Stimulated activated naive CD8-positive, alpha-beta T cell treated with anti-CD3 and anti-CD28 coated beads, Interleukin-15, amount 100 ng/mL, for 72 hours (primary cell): ENCODE measurements at regions not wholly inside any gene's neighbourhood (a gene's known extent, or its start where the extent isn't known, plus 50 kb on each side); places are given as distances from the start of the nearest gene placed in this dataset.
A peak's percentile ranks its signal among the peaks of the same experiment; 100 is the strongest.
"Not testable (repeated sequence)": the region's sequence is repeated elsewhere in the genome, so short reads cannot be mapped to it uniquely, and the experiment has no call there.

ENCODE experiments used
- ATAC-seq: fragments of 150-1000 bp; cut with Tn5 transposase; 2 replicates; pipeline ENCODE4 v1.10.0; 2021; ENCODE audit warnings: mild to moderate bottlenecking, moderate library complexity
- DNase-seq, 2 donors: peaks; one replicate each; pipeline ENCODE4 v3.0.0; 2021 to 2022
- H3K27ac Mint-ChIP-seq, 2 donors: one replicate each; pipeline ENCODE4 v1.8.0; 2022; ENCODE audit warnings: mild to moderate bottlenecking in 2 of 2, mixed read lengths in 2 of 2, moderate library complexity in 2 of 2
- H3K27me3 Mint-ChIP-seq: one replicate; pipeline ENCODE4 v1.8.0; 2022; ENCODE audit warnings: mixed read lengths
- H3K4me1 Mint-ChIP-seq: one replicate; pipeline ENCODE4 v1.8.0; 2022; ENCODE audit warnings: mild to moderate bottlenecking, mixed read lengths
- H3K4me3 Mint-ChIP-seq, 2 donors: one replicate each; pipeline ENCODE4 v1.8.0; 2022; ENCODE audit warnings: mild to moderate bottlenecking in 2 of 2, mixed read lengths in 2 of 2, moderate library complexity in 1 of 2
- H3K9me3 Mint-ChIP-seq, 2 donors: one replicate each; pipeline ENCODE4 v1.8.0; 2022; ENCODE audit warnings: mixed read lengths in 2 of 2

DNA sequence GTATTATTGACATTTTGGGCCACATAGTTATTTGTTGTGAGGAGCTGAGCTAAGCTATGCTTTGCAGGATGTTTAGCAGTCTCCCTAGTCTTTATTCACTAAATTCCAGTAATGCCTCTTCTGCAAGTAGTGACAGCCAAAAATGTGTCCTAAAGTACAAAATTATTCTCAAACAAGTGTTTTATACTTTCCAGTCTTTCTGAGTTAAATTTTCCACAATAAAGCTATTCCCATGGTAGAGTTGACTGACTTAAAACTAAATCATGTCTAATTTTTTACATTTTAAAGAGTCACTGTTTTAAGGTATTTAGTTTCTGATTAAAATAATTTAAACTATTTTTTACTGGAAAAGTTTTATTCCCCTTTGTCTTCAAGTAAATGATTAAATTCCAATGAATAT is 717.8 kb upstream of the HS3ST5 start:
- Mint-ChIP-seq H3K27ac (no peak overlapping the region), H3K4me1 (no peaks in the 10 kb centered on the region), H3K27me3 (no peaks in the 10 kb centered on the region), H3K9me3 (peaks cover 7 to 14% of the 10 kb centered on the region in 2 donors), H3K4me3 (no peak overlapping the region)
- DNase-seq (no peak), ATAC-seq (no peak)

DNA sequence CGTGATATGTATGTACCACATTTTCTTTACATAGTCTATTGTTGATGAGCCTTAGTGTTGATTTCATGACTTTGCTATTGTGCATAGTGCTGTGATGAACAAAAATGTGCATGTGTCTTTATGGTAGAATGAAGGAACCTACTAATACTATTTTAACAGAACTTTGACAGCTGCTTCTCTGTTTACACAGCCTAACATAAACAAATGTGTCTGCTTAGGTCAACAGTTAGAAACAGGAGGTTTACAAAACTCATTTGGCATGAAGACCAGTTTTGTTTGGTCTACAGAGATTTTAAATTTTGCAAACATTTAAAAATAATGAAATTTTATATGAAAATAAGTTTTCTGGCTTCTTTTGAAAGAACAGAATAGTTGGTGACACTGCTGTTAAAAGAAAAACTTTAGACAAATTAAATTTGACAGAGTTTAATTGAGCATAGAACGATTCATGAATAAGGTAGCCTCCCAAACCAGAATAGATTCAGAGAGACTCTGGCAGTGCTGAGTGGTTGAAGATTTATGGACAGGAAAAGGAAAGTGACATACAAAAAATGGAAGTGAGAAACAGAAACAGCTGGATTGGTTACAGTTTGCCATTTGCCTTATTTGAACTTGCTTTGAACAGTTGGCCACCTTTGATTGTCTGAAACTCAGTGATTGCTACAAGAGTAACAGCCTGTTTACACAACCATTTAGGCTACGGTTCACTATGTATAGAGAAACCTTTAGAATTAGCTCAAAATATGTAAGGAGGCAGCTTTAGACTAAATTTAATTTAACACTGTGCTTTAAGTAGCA is 715.8 kb upstream of the HS3ST5 start:
- no peak for ATAC-seq
- DNase-seq, result no peak
- peaks cover 14% of the 10 kb centered on the region in 2 donors for H3K9me3 Mint-ChIP-seq
- no peaks in the 10 kb centered on the region for H3K4me1 Mint-ChIP-seq
- no peaks in the 10 kb centered on the region for H3K27me3 Mint-ChIP-seq
- no peak overlapping the region for H3K4me3 Mint-ChIP-seq
- H3K27ac Mint-ChIP-seq, result no peak overlapping the region

DNA sequence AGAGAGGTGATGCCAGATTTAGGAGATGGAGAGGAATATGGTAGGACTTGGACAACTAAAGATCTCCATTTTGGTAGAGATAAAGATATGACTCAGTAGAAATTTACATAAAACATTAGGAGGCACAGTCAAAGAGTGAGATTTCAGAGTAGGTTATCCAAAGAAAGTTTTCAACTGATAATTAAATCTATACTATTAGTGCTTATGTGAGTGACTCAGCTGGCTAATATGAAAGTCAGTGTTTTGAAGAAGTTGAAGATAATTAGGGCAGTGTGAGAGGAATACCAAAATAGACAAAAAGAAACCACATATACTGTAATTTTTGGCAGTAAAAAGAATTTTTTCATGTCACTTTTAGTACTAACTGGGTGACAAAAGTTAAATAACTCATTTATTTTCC is 712.8 kb upstream of the HS3ST5 start:
- ATAC-seq, result no peak
- H3K27ac Mint-ChIP-seq, result no peak overlapping the region
- DNase-seq, result no peak
- H3K27me3 Mint-ChIP-seq, result no peaks in the 10 kb centered on the region
- H3K4me3 Mint-ChIP-seq, result no peak overlapping the region
- no peaks in the 10 kb centered on the region for H3K4me1 Mint-ChIP-seq
- H3K9me3 Mint-ChIP-seq, result peaks cover 12 to 14% of the 10 kb centered on the region in 2 donors

DNA sequence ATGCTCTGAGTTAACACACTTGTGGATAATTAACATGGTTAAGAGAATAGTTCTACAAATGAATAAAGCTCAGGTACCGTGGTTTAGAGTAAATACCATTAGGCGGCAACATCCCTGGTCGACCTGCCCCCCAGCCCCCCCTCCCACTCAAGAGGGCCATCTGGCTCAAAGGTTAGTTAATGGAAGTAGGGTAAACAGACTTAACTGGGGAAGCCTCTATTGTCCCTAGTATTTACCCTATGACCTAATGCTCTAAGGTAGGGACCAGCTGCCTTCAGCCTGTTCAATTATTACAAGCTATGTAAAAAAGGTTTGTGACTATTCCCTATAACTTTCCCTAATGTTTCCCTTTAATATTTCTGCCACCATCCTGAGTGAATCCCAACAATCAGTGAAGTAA is 711.4 kb upstream of the HS3ST5 start:
- H3K4me1 Mint-ChIP-seq, H3K4me3 Mint-ChIP-seq, H3K27ac Mint-ChIP-seq, ATAC-seq, H3K27me3 Mint-ChIP-seq, DNase-seq: not testable (repeated sequence)
- H3K9me3 Mint-ChIP-seq, result peaks cover 11 to 12% of the 10 kb centered on the region in 2 donors

DNA sequence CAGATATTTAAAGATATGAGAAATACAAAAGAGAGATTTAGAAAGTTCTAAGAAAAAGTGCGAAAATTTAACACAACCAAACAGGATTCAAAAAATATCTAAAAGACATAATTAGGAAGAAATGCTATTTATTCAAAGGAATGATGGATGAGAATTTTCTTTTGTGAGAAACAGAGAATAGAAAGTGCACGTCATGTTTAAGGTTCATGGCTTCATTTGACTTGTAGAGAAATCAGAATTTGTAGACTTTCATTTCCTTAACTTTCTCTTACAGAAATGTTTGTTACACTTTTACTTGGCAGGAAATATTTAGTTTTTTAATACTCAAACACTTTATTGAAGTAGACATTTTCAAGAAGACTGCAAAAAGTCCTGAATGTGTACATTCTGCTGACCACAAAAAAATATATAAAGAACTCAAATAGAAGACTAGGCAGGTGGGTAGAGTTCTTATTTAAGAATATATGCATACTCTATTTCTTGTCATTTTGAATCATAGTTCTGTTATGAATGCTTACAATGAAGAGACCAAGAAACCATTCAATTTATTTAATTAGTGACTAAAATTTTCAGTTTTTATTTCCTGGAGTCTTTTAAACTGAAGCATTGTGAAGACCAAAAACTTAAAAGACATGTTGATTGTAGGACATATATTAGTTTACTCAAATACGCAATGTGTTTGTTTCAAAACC is 710.5 kb upstream of the HS3ST5 start:
- Mint-ChIP-seq H3K9me3 (peaks cover 7 to 10% of the 10 kb centered on the region in 2 donors), H3K4me3 (no peak overlapping the region), H3K4me1 (no peaks in the 10 kb centered on the region), H3K27me3 (no peaks in the 10 kb centered on the region), H3K27ac (no peak overlapping the region)
- no peak for DNase-seq
- no peak for ATAC-seq

DNA sequence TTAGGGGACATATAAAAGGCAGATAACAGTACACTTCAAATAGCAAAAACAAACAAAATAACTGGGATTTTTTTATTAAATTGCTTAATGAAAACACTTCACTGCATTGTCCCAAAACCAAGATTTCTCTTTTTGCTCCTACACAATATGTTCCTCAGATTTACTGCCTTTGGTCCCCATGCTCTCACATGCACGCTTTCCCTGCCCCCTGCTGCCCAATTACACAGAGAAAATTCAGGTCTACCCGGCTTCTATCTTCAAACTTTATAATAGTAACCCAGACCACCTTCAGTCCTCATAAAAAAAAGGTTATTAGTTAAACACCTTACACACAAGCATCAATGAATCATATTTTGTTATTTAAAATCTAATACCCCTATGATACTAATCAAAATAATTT is 673.8 kb upstream of the HS3ST5 start:
- Mint-ChIP-seq H3K27ac (no peak overlapping the region), H3K9me3 (peaks cover 0 to 10% of the 10 kb centered on the region in 2 donors), H3K4me1 (no peaks in the 10 kb centered on the region), H3K4me3 (no peak overlapping the region), H3K27me3 (no peaks in the 10 kb centered on the region)
- ATAC-seq, result no peak
- DNase-seq, result no peak

DNA sequence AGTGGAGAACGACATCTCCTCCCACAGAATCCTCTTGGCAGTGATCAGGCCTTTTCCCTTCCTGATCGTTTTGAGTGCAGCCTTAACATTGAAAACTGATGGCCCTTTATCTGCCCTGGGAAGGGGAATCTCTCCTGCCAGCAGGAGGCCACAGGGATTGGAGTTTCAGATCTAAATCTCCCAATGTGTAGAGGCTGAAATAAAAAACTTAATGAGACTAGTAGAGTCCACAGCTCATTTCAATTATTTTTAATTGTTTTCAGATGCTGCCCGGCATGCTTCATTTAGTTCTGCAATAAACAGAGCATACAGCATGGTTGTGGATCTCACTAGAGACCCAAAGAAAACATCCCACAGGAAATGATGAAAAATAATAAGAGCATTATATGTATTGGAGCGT is 662.2 kb upstream of the HS3ST5 start:
- ATAC-seq (no peak), DNase-seq (no peak)
- Mint-ChIP-seq H3K4me3 (no peak overlapping the region), H3K27me3 (no peaks in the 10 kb centered on the region), H3K27ac (no peak overlapping the region), H3K4me1 (peaks cover 11% of the 10 kb centered on the region), H3K9me3 (peaks cover 6 to 13% of the 10 kb centered on the region in 2 donors)

DNA sequence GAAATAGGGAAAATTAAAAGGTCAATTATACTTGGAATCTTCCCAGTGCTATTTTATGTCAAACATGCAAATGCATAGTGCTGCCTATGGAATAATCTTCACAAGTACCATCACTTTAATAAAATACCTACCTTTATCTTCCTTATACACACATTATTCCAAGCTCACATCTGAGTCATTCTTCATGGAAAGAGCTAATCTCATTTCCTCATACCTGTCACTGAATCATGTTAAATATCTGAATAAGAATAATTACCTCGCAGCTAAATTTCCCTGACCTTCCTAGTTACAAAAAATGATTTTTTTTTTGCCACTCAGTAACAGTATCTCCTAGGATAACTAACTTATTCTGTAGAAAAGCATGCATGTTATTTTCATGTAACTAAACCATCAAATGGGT is 661.4 kb upstream of the HS3ST5 start:
- Mint-ChIP-seq H3K4me3 (no peak overlapping the region), H3K27me3 (no peaks in the 10 kb centered on the region), H3K4me1 (peaks cover 11% of the 10 kb centered on the region), H3K27ac (no peak overlapping the region), H3K9me3 (peaks cover 6 to 13% of the 10 kb centered on the region in 2 donors)
- ATAC-seq (no peak), DNase-seq (no peak)

DNA sequence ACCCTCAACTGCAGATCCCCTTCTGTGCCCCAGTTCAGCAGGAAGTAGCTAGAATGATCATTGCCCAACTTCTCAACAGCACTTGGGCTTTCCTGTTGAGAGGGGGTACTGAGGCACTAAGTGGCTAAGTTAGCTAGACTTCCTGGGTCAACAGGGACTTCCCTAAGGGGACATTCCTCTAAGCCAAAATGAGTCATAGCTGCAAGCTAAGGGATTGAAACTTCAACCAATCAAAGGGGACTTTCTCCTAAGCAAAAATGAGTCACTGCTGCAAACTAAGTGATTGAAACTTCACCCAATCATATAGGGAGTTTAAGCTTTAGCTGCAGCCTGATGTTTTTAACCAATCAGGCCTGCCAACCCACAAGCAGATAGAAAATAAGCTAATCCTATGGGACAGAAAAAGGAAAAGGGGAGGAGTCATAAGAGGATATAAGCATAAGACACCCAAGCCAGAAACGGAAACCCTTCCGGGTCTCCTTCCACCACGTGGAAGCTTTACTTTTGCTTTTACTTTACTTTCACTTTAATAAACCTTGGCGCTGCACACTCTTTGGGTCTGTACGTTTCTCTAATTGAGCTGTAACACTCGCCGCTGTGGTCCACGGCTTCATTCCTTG is 659.0 kb upstream of the HS3ST5 start:
- Mint-ChIP-seq H3K4me3 (no peak overlapping the region), H3K27me3 (no peaks in the 10 kb centered on the region), H3K4me1 (peaks cover 11% of the 10 kb centered on the region), H3K9me3 (peaks cover 6 to 13% of the 10 kb centered on the region in 2 donors), H3K27ac (peak overlapping the region in 1 of 2 donors; percentile 40)
- ATAC-seq (peak; percentile 69), DNase-seq (peak in 1 of 2 donors; percentile 9)

DNA sequence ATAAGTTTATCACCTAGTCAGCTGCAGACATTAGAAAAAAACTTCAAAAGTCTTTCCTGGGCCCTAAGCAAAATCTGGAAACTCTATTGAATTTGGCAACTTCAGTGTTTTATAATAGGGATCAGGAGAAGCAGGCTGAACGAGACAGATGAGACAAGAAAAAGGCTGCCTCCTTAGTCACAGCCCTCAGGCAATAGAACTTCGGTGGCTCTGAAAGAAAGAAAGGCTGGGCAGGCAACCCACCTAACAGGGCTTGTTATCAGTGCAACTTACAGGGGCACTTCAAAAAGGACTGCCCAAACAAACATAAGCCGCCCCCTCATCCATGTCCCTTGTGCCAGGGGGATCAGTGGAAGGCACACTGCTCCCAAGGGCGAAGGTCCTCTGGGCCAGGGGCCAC is 657.9 kb upstream of the HS3ST5 start:
- no peak for DNase-seq
- Mint-ChIP-seq H3K4me1 (peaks cover 11% of the 10 kb centered on the region), H3K4me3 (no peak overlapping the region), H3K9me3 (peaks cover 6 to 13% of the 10 kb centered on the region in 2 donors), H3K27me3 (no peaks in the 10 kb centered on the region), H3K27ac (no peak overlapping the region)
- no peak for ATAC-seq

DNA sequence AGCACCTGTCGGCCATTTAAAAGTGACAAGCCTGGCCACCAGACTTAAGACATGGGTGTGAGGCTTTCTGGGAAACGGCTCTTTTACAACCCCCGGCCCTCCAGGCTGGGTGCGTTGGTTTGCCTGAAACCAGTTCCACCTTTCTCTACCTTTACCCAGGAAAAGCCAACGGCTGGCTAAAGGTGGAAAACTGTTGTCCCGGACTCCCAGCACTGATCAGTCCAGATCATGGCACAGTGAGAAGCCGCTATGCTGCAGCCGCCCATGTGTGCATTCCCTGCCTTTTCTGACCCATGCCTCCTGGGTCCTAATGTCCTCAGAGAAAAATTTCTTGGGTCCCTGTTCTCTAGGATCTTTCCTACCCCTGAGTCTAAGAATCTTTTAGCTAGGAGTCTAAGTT is 655.7 kb upstream of the HS3ST5 start:
- no peak overlapping the region for H3K27ac Mint-ChIP-seq
- ATAC-seq (no peak), DNase-seq (no peak)
- H3K27me3 Mint-ChIP-seq, result no peaks in the 10 kb centered on the region
- no peak overlapping the region for H3K4me3 Mint-ChIP-seq
- peaks cover 11% of the 10 kb centered on the region for H3K4me1 Mint-ChIP-seq
- H3K9me3 Mint-ChIP-seq, result peaks cover 5 to 13% of the 10 kb centered on the region in 2 donors

DNA sequence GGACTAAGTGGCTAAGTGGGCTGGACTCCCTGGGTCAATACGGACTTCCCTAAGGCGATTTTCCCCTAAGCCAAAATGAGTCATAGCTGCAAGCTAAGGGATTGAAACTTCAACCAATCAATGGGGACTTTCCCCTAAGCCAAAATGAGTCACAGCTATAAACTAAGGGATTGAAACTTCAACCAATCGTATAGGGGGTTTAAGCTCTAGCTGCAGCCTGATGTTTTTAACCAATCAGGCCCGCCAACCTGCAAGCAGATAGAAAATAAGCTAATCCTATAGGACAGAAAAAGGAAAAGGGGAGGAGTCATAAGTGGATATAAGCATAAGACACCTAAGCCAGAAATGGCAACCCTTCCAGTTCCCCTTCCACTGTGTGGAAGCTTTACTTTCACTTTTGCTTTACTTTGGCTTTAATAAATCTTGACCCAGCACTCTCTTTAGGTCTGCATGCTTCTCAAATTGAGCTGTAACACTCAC is 655.0 kb upstream of the HS3ST5 start:
- no peak overlapping the region for H3K27ac Mint-ChIP-seq

DNA sequence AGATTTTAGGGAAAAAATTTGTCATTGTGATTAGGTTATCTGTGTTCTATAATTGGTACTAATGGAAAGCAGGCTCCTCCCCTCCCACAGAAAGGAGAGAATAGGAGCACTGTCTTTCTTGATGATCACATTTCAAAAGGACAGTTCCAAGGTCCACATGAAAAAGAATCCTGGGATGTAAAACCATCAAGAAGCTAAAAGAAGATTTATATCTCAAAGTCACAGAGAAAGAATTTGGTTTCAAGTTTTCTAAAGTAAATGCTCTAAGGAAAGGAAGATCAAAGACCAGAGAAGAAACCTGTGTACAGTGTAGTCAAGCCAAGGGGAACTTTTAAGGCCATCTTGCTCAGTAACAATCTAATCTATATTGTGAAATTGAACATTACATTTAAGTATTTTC is 652.7 kb upstream of the HS3ST5 start:
- H3K27me3 Mint-ChIP-seq, result no peaks in the 10 kb centered on the region
- no peak overlapping the region for H3K4me3 Mint-ChIP-seq
- no peak overlapping the region for H3K27ac Mint-ChIP-seq
- H3K9me3 Mint-ChIP-seq, result no peaks in the 10 kb centered on the region
- no peaks in the 10 kb centered on the region for H3K4me1 Mint-ChIP-seq
- ATAC-seq (no peak), DNase-seq (no peak)

More for the DNA sequence above, 655.0 kb upstream of the HS3ST5 start:
- Mint-ChIP-seq H3K4me3 (no peak overlapping the region), H3K9me3 (peaks cover 0 to 13% of the 10 kb centered on the region in 2 donors), H3K4me1 (peaks cover 11% of the 10 kb centered on the region), H3K27me3 (no peaks in the 10 kb centered on the region)
- ATAC-seq (peak; percentile 39), DNase-seq (peak in 1 of 2 donors; percentile 11)

DNA sequence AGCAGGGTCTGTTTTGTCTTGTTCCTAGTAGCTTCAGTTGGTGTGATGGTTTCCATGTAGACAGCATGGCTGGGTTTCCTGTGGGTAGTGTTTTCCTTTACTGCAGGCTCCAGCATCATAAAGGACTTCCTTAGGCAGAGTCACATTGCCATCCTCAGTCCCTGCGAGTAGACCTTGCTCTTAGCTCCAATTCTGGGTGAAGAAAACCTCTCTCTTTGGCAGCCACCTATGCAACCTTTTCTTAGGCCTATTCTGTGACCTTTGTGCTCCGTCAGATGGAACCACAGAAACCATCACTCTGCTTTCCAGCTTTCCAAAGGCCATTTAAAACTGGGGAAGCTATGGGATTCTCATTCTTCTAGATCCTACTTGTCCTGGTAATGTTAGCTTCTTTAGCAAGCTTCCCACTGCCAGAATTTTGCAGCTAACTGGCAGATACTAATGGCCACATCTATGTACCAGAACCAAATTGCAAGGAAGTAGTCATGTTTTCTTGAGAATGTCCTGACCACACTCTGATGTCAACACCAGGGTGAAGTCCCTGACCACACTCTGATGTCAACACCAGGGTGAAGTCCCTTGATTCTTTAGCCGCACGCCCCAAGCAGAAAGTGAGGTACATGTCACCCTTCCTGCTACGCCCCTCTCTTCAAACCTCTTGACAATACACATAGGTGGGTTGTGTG is 646.6 kb upstream of the HS3ST5 start:
- H3K9me3 Mint-ChIP-seq, result peaks cover 0 to 6% of the 10 kb centered on the region in 2 donors
- H3K4me3 Mint-ChIP-seq, result no peak overlapping the region
- ATAC-seq (peak; percentile 98), DNase-seq (peak in 1 of 2 donors; percentile 61)
- no peaks in the 10 kb centered on the region for H3K4me1 Mint-ChIP-seq
- peak overlapping the region in 1 of 2 donors; percentile 52 for H3K27ac Mint-ChIP-seq
- no peaks in the 10 kb centered on the region for H3K27me3 Mint-ChIP-seq

DNA sequence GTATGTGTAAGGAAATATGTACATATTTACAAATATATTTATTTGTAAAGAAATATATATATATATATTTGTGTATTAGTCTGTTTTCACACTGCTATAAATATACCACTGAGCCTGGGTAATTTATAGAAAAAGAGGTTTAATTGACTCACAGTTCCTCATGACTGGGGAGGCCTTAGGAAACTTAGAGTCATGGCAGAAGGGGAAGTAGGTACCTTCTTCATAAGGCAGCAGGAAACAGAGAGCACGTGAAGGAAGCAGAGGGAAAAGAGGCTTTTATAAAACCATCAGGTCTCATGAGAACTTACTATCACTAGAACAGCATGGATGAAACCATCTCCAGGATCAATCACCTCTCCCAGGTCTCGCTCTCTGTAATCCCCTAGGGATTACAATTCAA is 644.5 kb upstream of the HS3ST5 start:
- Mint-ChIP-seq H3K9me3 (peaks cover 0 to 6% of the 10 kb centered on the region in 2 donors), H3K27me3 (no peaks in the 10 kb centered on the region), H3K4me3 (no peak overlapping the region), H3K27ac (no peak overlapping the region), H3K4me1 (no peaks in the 10 kb centered on the region)
- ATAC-seq (no peak), DNase-seq (no peak)
